Caco-2 (cell line): ENCODE measurements at regions not wholly inside any gene's neighbourhood (a gene's known extent, or its start where the extent isn't known, plus 50 kb on each side); places are given as distances from the start of the nearest gene placed in this dataset.

ENCODE experiments used
- BruUV-seq: library from RNA; stranded (reverse); fragments of 400-500 nt; replicated peaks from 2 replicates; lab custom pipeline; 2021; lab: Mats Ljungman, UMichigan
- CTCF ChIA-PET: fragments of 300-600 bp; sonication (Branson Sonifier 250); formaldehyde crosslinking; loops from one replicate; lab custom pipeline; 2022; ENCODE audit warnings: antibody characterized with exemption; lab: Charles Lee
- POLR2A ChIA-PET: fragments of 300-600 bp; sonication (Branson Sonifier 250); formaldehyde crosslinking; loops from one replicate; lab custom pipeline; 2022; ENCODE audit warnings: antibody characterized with exemption; lab: Charles Lee
- DNase-seq, 2 experiments: peaks; one replicate each; pipeline versions ENCODE4 v3.0.0 to v3.0.0-alpha.2; 2020 to 2022
- H3K27me3 ChIP-seq: replicated peaks from 2 replicates; pipeline ENCODE4 v1.6.0; 2011; ENCODE audit warnings: low read length; ENCODE audit not compliant: control insufficient read depth, insufficient read depth
- H3K36me3 ChIP-seq: 2 replicates; pipeline ENCODE4 v1.5.1; 2011; ENCODE audit warnings: low read length; ENCODE audit not compliant: control insufficient read depth, insufficient read depth
- H3K4me1 ChIP-seq: fragments of 250-450 bp; sonication (Bioruptor Pico); 2 replicates; pipeline ENCODE4 v1.5.1; 2020; ENCODE audit warnings: mild to moderate bottlenecking
- H3K4me3 ChIP-seq: 2 replicates; pipeline ENCODE4 v1.5.1; 2011; ENCODE audit warnings: low read depth, mild to moderate bottlenecking, control low read depth, low read length
- H3K9me3 ChIP-seq: fragments of 250-450 bp; sonication (Bioruptor Pico); 2 replicates; pipeline ENCODE4 v1.5.1; 2020; ENCODE audit warnings: mild to moderate bottlenecking, moderate library complexity
- H3K27ac Mint-ChIP-seq: one replicate; pipeline ENCODE4 v1.8.0; 2022; ENCODE audit warnings: mixed read lengths; ENCODE audit not compliant: unreplicated experiment
- H3K27me3 Mint-ChIP-seq: one replicate; pipeline ENCODE4 v1.8.0; 2022; ENCODE audit warnings: mixed read lengths; ENCODE audit not compliant: insufficient read depth, unreplicated experiment
- H3K36me3 Mint-ChIP-seq: one replicate; pipeline ENCODE4 v1.8.0; 2022; ENCODE audit warnings: mild to moderate bottlenecking, mixed read lengths; ENCODE audit not compliant: insufficient read depth, unreplicated experiment
- H3K4me1 Mint-ChIP-seq: one replicate; pipeline ENCODE4 v1.8.0; 2022; ENCODE audit warnings: low read depth, mixed read lengths; ENCODE audit not compliant: unreplicated experiment
- H3K4me3 Mint-ChIP-seq: one replicate; pipeline ENCODE4 v1.8.0; 2022; ENCODE audit warnings: mild to moderate bottlenecking, moderate library complexity, mixed read lengths; ENCODE audit not compliant: unreplicated experiment
- H3K9me3 Mint-ChIP-seq: one replicate; pipeline ENCODE4 v1.8.0; 2022; ENCODE audit warnings: mixed read lengths; ENCODE audit not compliant: unreplicated experiment
- CTCF ChIP-seq, 2 experiments: fragments of 200-600 bp in 1 of 2; IDR thresholded peaks; 1 replicate in 1 of 2; 2 replicates in 1 of 2; pipeline versions ENCODE4 v1.5.1 to v1.8.0; 2011 to 2022; ENCODE audit warnings: antibody characterized with exemption in 1 of 2, control low read depth in 1 of 2, inconsistent platforms in 1 of 2, low read depth in 1 of 2, low read length in 1 of 2, mild to moderate bottlenecking in 1 of 2, moderate library complexity in 1 of 2; ENCODE audit not compliant: insufficient read depth in 1 of 2, severe bottlenecking in 1 of 2, unreplicated experiment in 1 of 2
- intact Hi-C: fragments of 100-400 bp; cut with micrococcal nuclease; formaldehyde crosslinking; loops from one replicate; pipeline ENCODE4 v1.10.0; 2022; ENCODE audit not compliant: unreplicated experiment

- Histone ChIP-seq H3K4me3 (no peak overlapping the region), H3K4me1 (no peaks in the 10 kb centered on the region), H3K9me3 (no peaks in the 10 kb centered on the region), H3K27me3 (no peaks in the 10 kb centered on the region), H3K36me3 (no peaks in the 10 kb centered on the region)
- DNase-seq, result no peak
- no TSS peak for BruUV-seq
- Mint-ChIP-seq H3K36me3 (no peaks in the 10 kb centered on the region), H3K27me3 (peaks cover 2% of the 10 kb centered on the region), H3K4me1 (peaks cover 7% of the 10 kb centered on the region), H3K9me3 (peaks cover 38% of the 10 kb centered on the region), H3K27ac (no peak overlapping the region), H3K4me3 (no peak overlapping the region)
- no peak for TF ChIP-seq CTCF (IDR thresholded peaks at IDR 0.05; ENCODE audit: insufficient read depth in 1 of 2, low read depth in 1 of 2, low read length in 1 of 2, severe bottlenecking in 1 of 2, unreplicated experiment in 1 of 2)
- ChIA-PET POLR2A (no interaction called here), CTCF (no interaction called here)
- intact Hi-C loops, result no loop called here
Observed at GRCh38 chr12:127419111-127419510, 847.9 kb upstream of the TMEM132C start.

- Mint-ChIP-seq H3K27ac (no peak overlapping the region), H3K27me3 (peaks cover 2% of the 10 kb centered on the region), H3K4me3 (no peak overlapping the region), H3K36me3 (no peaks in the 10 kb centered on the region), H3K4me1 (no peaks in the 10 kb centered on the region), H3K9me3 (peaks cover 28% of the 10 kb centered on the region)
- DNase-seq, result no peak
- Histone ChIP-seq H3K9me3 (no peaks in the 10 kb centered on the region), H3K4me1 (no peaks in the 10 kb centered on the region), H3K36me3 (no peaks in the 10 kb centered on the region), H3K4me3 (no peak overlapping the region), H3K27me3 (no peaks in the 10 kb centered on the region)
- ChIA-PET CTCF (no interaction called here), POLR2A (no interaction called here)
- intact Hi-C loops, result no loop called here
- TF ChIP-seq CTCF (IDR thresholded peaks at IDR 0.05; ENCODE audit: insufficient read depth in 1 of 2, low read depth in 1 of 2, low read length in 1 of 2, severe bottlenecking in 1 of 2, unreplicated experiment in 1 of 2), result no peak
- no TSS peak for BruUV-seq
Observed at GRCh38 chr12:127421614-127422013, 845.4 kb upstream of the TMEM132C start.

- Histone ChIP-seq H3K36me3 (no peaks in the 10 kb centered on the region), H3K9me3 (no peaks in the 10 kb centered on the region), H3K4me1 (no peaks in the 10 kb centered on the region), H3K4me3 (no peak overlapping the region), H3K27me3 (no peaks in the 10 kb centered on the region)
- ChIA-PET CTCF (no interaction called here), POLR2A (no interaction called here)
- Mint-ChIP-seq H3K27me3 (peaks cover 2% of the 10 kb centered on the region), H3K4me1 (no peaks in the 10 kb centered on the region), H3K4me3 (no peak overlapping the region), H3K27ac (no peak overlapping the region), H3K9me3 (peaks cover 18% of the 10 kb centered on the region), H3K36me3 (no peaks in the 10 kb centered on the region)
- DNase-seq, result no peak
- intact Hi-C loops, result no loop called here
- no peak for TF ChIP-seq CTCF (IDR thresholded peaks at IDR 0.05; ENCODE audit: insufficient read depth in 1 of 2, low read depth in 1 of 2, low read length in 1 of 2, severe bottlenecking in 1 of 2, unreplicated experiment in 1 of 2)
- BruUV-seq, result no TSS peak
Observed at GRCh38 chr12:127422935-127423566, 843.9 kb upstream of the TMEM132C start.
